Thymus (tissue), 11 donors: ENCODE measurements at regions not wholly inside any gene's neighbourhood (a gene's known extent, or its start where the extent isn't known, plus 50 kb on each side); places are given as distances from the start of the nearest gene placed in this dataset.

Experiments used
- DNase-seq, 9 donors: peaks; one replicate each; pipeline ENCODE4 v3.0.0-alpha.2; 2013; ENCODE audit warnings: low spot score in 9 of 9, low read depth in 6 of 9, missing footprints in 1 of 9
- H3K27ac ChIP-seq, 2 donors: one replicate each; pipeline ENCODE4 v1.5.1; 2013; ENCODE audit warnings: control low read depth in 1 of 2, low read depth in 1 of 2, low read length in 1 of 2, mild to moderate bottlenecking in 1 of 2, moderate library complexity in 1 of 2
- H3K27me3 ChIP-seq, 2 donors: one replicate each; pipeline ENCODE4 v1.5.1; 2013; ENCODE audit warnings: low read length in 1 of 2; ENCODE audit not compliant: control insufficient read depth in 2 of 2, insufficient read depth in 1 of 2
- H3K36me3 ChIP-seq, 2 donors: one replicate each; pipeline ENCODE4 v1.5.1; 2013; ENCODE audit warnings: low read length in 1 of 2, mild to moderate bottlenecking in 1 of 2, moderate library complexity in 1 of 2; ENCODE audit not compliant: control insufficient read depth in 2 of 2, insufficient read depth in 2 of 2
- H3K4me1 ChIP-seq, 2 donors: one replicate each; pipeline ENCODE4 v1.5.1; 2013; ENCODE audit warnings: low read length in 2 of 2; ENCODE audit not compliant: control insufficient read depth in 2 of 2, insufficient read depth in 2 of 2
- H3K4me3 ChIP-seq, 2 donors: one replicate each; pipeline ENCODE4 v1.5.1; 2013; ENCODE audit warnings: low read length in 2 of 2, control low read depth in 1 of 2, mild to moderate bottlenecking in 1 of 2
- H3K9me3 ChIP-seq, 2 donors: one replicate each; pipeline ENCODE4 v1.5.1; 2013; ENCODE audit warnings: low read length in 1 of 2, mild to moderate bottlenecking in 1 of 2; ENCODE audit not compliant: control insufficient read depth in 2 of 2, insufficient read depth in 1 of 2
- WGBS: extraction: QIAGEN DNeasy Blood & Tissue Kit; methylation state at CpG from one replicate; pipeline ENCODE4 v1.1.7; 2013; 5-methylcytosine and 5-hydroxymethylcytosine counted together
- donor health status: healthy.

DNA sequence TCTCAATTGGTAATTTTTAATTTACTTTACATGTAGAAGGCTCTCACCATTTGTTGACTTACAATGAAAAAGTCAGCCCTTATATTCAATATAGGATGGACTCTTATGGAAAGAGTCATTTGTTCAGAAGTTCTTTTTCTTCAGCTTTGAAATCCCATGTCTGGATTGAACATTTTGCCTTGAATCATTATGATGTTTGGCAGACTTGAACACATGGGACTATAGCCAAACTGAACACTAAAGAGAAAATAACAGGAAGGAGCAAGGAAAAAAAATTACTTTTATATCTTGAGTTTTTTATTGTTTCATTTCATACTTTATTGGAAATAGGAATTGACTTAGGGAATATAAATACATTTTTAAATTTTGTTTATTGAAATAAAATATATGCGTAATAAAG, 1503.0 kb downstream of the EFNA5 start:
- DNase-seq: no peak
- 97% methylated on average over 1 of the region's 1 CpG for WGBS
- H3K27ac ChIP-seq: no peak overlapping the region
- H3K36me3 ChIP-seq: no peaks in the 10 kb centered on the region
- peaks cover 0 to 3% of the 10 kb centered on the region in 2 donors for H3K9me3 ChIP-seq
- H3K4me3 ChIP-seq: no peak overlapping the region
- H3K4me1 ChIP-seq: no peaks in the 10 kb centered on the region
- no peaks in the 10 kb centered on the region for H3K27me3 ChIP-seq

DNA sequence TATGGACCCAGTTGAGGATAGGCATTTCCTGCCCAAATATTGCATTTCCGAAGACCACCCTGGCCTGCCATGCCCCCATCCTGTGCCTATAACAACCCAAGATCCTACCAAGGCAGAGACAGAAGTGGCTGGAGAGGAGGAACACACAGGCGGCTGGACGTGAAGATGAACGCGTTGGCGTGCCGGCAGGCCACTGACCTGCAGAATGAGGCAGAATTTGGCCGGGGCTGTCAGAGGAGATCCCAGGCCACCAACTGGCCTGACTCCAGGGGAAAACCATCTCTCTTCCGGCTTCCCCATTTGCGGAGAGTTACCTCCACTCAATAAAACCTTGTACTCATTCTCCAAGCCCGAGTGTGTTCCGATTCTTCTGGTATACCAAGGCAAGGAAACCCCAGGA, 1507.5 kb downstream of the EFNA5 start:
- WGBS: 96% methylated on average over 12 of the region's 12 CpGs

GRCh38 chr5:106159616-106160015, 1511.1 kb downstream of the EFNA5 start:
- peaks cover 0 to 11% of the 10 kb centered on the region in 2 donors for H3K9me3 ChIP-seq
- H3K36me3 ChIP-seq: no peaks in the 10 kb centered on the region
- WGBS: 87% methylated on average over 2 of the region's 2 CpGs
- H3K4me1 ChIP-seq: no peaks in the 10 kb centered on the region
- no peak overlapping the region for H3K4me3 ChIP-seq
- no peak for DNase-seq
- H3K27me3 ChIP-seq: no peaks in the 10 kb centered on the region
- H3K27ac ChIP-seq: no peak overlapping the region

More for the DNA sequence above, 1507.5 kb downstream of the EFNA5 start:
- no peak for DNase-seq
- H3K27ac ChIP-seq: no peak overlapping the region
- H3K36me3 ChIP-seq: no peaks in the 10 kb centered on the region
- H3K4me3 ChIP-seq: no peak overlapping the region
- no peaks in the 10 kb centered on the region for H3K27me3 ChIP-seq
- no peaks in the 10 kb centered on the region for H3K4me1 ChIP-seq
- peaks cover 0 to 3% of the 10 kb centered on the region in 2 donors for H3K9me3 ChIP-seq

DNA sequence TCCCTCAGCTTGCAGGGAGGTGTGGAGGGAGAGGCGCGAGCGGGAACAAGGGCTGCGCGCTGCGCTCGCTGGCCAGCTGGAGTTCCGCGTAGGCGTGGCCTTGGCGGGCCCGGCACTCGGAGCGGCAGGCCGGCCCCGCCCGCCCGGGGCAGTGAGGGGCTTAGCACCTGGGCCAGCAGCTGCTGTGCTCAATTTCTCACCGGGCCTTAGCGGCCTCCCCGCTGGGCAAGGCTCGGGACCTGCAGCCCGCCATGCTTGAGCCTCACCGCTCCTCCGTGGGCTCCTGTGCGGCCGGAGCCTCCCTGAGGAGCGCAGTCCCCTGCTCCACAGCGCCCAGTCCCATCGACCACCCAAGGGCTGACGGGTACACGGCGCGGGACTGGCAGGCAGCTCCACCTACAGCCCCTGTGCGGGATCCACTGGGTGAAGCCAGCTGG, 1516.4 kb downstream of the EFNA5 start:
- no peak overlapping the region for H3K27ac ChIP-seq
- no peak overlapping the region for H3K4me3 ChIP-seq
- WGBS: 98% methylated on average over 35 of the region's 35 CpGs
- no peaks in the 10 kb centered on the region for H3K27me3 ChIP-seq
- DNase-seq: no peak
- H3K9me3 ChIP-seq: peaks cover 0 to 9% of the 10 kb centered on the region in 2 donors
- no peaks in the 10 kb centered on the region for H3K36me3 ChIP-seq
- no peaks in the 10 kb centered on the region for H3K4me1 ChIP-seq

- H3K27ac ChIP-seq: no peak overlapping the region
- 91% methylated on average over 1 of the region's 1 CpG for WGBS
Measured at GRCh38 chr5:106152569-106152968, 1518.2 kb downstream of the EFNA5 start.

GRCh38 chr5:106142116-106142515, 1528.6 kb downstream of the EFNA5 start:
- Histone ChIP-seq H3K27ac (no peak overlapping the region), H3K4me1 (no peaks in the 10 kb centered on the region), H3K27me3 (no peaks in the 10 kb centered on the region), H3K4me3 (no peak overlapping the region), H3K9me3 (no peaks in the 10 kb centered on the region), H3K36me3 (no peaks in the 10 kb centered on the region)
- no peak for DNase-seq

More at GRCh38 chr5:106152569-106152968, 1518.2 kb downstream of the EFNA5 start:
- H3K9me3 ChIP-seq: peaks cover 0 to 9% of the 10 kb centered on the region in 2 donors
- DNase-seq: no peak
- no peaks in the 10 kb centered on the region for H3K36me3 ChIP-seq
- H3K4me3 ChIP-seq: no peak overlapping the region
- no peaks in the 10 kb centered on the region for H3K4me1 ChIP-seq
- H3K27me3 ChIP-seq: no peaks in the 10 kb centered on the region

DNA sequence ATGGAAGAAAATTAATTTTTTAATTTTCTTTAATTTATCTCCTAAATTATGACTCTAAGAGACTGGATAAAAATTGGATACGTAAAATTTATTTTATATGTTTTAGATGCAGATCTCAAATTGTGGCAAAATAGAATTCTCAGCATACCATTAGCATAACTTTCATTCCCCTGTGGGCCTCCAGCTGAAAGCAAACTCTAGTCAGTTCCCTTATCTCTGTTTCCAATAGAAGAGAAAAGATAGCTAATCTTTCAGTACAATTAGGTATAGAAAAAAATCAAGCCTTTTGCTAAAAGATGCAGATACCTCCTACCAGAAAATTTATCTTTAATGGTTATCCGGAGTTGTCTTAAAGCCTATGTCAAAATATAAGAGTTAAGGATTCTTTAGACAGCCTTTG, 1530.6 kb downstream of the EFNA5 start:
- Histone ChIP-seq H3K36me3 (no peaks in the 10 kb centered on the region), H3K27ac (no peak overlapping the region), H3K4me1 (no peaks in the 10 kb centered on the region), H3K9me3 (no peaks in the 10 kb centered on the region), H3K27me3 (no peaks in the 10 kb centered on the region), H3K4me3 (no peak overlapping the region)
- 96% methylated on average over 2 of the region's 2 CpGs for WGBS
- DNase-seq: no peak

- no peaks in the 10 kb centered on the region for H3K4me1 ChIP-seq
- WGBS: 65% methylated on average over 2 of the region's 2 CpGs
- H3K9me3 ChIP-seq: no peaks in the 10 kb centered on the region
- no peak for DNase-seq
- no peaks in the 10 kb centered on the region for H3K27me3 ChIP-seq
- no peaks in the 10 kb centered on the region for H3K36me3 ChIP-seq
- H3K4me3 ChIP-seq: no peak overlapping the region
- H3K27ac ChIP-seq: no peak overlapping the region
Measured at GRCh38 chr5:106136061-106136460, 1534.7 kb downstream of the EFNA5 start.

DNA sequence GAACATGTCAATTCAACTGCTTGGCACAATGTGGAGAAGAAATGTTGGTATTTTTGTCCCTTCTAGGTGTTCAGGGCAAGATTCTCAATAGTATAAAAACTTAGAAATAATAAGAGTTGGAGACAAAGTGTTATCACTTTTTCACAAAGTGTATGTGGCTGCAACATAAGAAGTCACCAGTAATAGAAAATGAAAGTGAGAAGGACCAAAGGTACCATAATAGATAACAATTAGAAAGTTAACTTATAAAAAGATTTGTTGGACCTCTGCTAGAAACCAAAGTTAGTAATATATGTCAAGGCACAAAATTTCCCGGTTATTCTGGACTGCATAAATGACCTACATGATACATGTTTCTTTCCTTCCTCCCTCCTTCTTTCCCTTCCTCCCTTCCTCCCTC, 1535.3 kb downstream of the EFNA5 start:
- H3K9me3 ChIP-seq: no peaks in the 10 kb centered on the region
- H3K36me3 ChIP-seq: no peaks in the 10 kb centered on the region
- no peak overlapping the region for H3K27ac ChIP-seq
- no peak for DNase-seq
- no peaks in the 10 kb centered on the region for H3K4me1 ChIP-seq
- no peaks in the 10 kb centered on the region for H3K27me3 ChIP-seq
- no peak overlapping the region for H3K4me3 ChIP-seq
- 93% methylated on average over 1 of the region's 1 CpG for WGBS

GRCh38 chr5:106134549-106134948, 1536.2 kb downstream of the EFNA5 start:
- no peak overlapping the region for H3K4me3 ChIP-seq
- no peaks in the 10 kb centered on the region for H3K36me3 ChIP-seq
- H3K27me3 ChIP-seq: no peaks in the 10 kb centered on the region
- no peaks in the 10 kb centered on the region for H3K4me1 ChIP-seq
- H3K27ac ChIP-seq: no peak overlapping the region
- no peak for DNase-seq
- H3K9me3 ChIP-seq: no peaks in the 10 kb centered on the region
